ENCODE measurements at regions not wholly inside any gene's neighbourhood (a gene's known extent, or its start where the extent isn't known, plus 50 kb on each side); places are given as distances from the start of the nearest gene placed in this dataset.

DNA sequence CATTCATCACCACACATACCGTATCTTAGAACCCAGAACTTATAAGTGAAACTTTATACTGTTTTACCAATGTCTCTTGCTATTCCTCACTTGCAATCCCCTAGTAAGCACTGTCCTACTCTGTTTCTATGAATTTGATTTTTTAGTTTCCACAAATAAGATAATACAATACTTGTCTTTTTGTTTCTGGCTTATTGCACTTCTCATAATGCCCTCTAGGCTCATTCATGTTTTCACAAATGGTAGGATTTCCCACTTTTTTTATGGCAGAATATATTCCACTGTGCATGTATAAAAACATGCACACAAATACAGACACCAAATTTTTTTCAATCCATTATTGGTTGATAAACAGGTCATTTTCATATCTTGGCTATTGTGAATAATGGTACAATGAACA lies 1742.3 kb upstream of the NUDT12 start:
- Histone ChIP-seq H3K27ac (no peak overlapping the region), H3K4me3 (no peak overlapping the region), H3K36me3 (no peaks in the 10 kb centered on the region), H3K9me3 (ENCODE audit: low read depth) (no peaks in the 10 kb centered on the region), H3K4me1 (ENCODE audit: low read depth) (no peaks in the 10 kb centered on the region), H3K27me3 (no peaks in the 10 kb centered on the region)
- DNase-seq (ENCODE audit: low read depth in 1 of 2, low spot score in 1 of 2) = no peak
- TF ChIP-seq, protein P1, sequence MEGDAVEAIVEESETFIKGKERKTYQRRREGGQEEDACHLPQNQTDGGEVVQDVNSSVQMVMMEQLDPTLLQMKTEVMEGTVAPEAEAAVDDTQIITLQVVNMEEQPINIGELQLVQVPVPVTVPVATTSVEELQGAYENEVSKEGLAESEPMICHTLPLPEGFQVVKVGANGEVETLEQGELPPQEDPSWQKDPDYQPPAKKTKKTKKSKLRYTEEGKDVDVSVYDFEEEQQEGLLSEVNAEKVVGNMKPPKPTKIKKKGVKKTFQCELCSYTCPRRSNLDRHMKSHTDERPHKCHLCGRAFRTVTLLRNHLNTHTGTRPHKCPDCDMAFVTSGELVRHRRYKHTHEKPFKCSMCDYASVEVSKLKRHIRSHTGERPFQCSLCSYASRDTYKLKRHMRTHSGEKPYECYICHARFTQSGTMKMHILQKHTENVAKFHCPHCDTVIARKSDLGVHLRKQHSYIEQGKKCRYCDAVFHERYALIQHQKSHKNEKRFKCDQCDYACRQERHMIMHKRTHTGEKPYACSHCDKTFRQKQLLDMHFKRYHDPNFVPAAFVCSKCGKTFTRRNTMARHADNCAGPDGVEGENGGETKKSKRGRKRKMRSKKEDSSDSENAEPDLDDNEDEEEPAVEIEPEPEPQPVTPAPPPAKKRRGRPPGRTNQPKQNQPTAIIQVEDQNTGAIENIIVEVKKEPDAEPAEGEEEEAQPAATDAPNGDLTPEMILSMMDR (IDR thresholded peaks at IDR 0.05; ENCODE audit: low read depth, low read length) = no peak

DNA sequence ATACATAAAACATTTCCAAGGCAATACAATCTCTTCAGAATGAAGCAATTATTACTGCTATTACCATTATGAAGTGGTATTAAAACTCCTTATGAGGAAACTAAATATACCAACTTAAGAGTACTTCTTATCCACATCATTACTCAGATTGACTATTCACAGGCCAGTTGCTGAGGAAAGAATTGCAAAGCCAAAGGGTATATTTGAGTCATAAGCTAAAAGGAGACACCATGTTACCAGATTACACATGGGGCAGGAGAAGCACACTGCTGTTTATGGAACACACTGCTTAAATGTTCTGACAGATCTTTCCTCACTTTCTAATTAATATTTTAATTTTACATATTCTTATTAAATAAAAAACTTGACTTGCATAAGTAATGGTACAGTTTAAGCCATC lies 1726.4 kb upstream of the NUDT12 start:
- Histone ChIP-seq H3K36me3 (no peaks in the 10 kb centered on the region), H3K9me3 (ENCODE audit: low read depth) (no peaks in the 10 kb centered on the region), H3K4me1 (ENCODE audit: low read depth) (no peaks in the 10 kb centered on the region), H3K27me3 (no peaks in the 10 kb centered on the region), H3K4me3 (no peak overlapping the region), H3K27ac (no peak overlapping the region)
- TF ChIP-seq, protein P1 (IDR thresholded peaks at IDR 0.05; ENCODE audit: low read depth, low read length) = no peak
- no peak for DNase-seq (ENCODE audit: low read depth in 1 of 2, low spot score in 1 of 2)

DNA sequence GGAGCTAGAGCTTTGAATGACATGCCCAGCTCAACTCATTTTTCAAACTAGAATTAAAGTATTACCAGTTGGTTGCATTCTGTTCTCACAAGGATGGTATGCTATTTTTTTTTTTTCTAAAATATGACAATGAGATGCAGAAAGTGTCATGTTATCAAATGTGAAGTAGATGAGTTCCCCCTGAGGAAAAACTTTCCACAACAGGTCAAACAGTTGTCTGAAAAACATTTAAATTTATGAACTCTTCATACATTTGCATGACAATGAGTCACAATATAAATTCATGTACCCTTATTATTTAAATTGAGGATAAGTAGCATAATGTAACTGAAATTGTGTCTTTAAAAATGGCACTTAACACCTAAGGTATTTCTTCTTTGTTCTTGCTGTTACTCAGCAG lies 1720.5 kb upstream of the NUDT12 start:
- TF ChIP-seq, protein P1 (IDR thresholded peaks at IDR 0.05; ENCODE audit: low read depth, low read length) = no peak

DNA sequence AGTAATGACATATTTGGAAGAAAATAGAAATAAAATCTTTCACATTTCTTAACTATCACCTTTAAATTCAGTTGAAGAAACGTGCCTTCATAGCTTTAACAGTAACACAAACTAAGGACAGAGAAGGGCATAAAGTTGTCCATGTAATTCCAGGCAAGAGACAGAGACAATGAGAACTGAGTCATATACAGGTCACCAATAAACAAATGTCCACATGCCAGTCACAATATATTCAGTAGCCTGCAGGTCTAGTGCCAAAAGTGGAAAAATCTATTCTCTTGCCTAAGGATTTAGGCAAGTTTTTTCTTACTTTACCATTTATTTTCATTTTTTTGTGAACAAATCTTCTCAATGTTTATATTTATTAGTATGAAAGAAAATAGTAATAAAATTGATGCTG lies 1711.5 kb upstream of the NUDT12 start:
- Histone ChIP-seq H3K27me3 (no peaks in the 10 kb centered on the region), H3K27ac (no peak overlapping the region), H3K9me3 (ENCODE audit: low read depth) (no peaks in the 10 kb centered on the region)

More for the DNA sequence above, 1720.5 kb upstream of the NUDT12 start:
- no peaks in the 10 kb centered on the region for H3K27me3 ChIP-seq
- no peaks in the 10 kb centered on the region for H3K9me3 ChIP-seq (ENCODE audit: low read depth)
- H3K4me1 ChIP-seq (ENCODE audit: low read depth) = no peaks in the 10 kb centered on the region
- H3K36me3 ChIP-seq = no peaks in the 10 kb centered on the region
- H3K4me3 ChIP-seq = no peak overlapping the region
- no peak overlapping the region for H3K27ac ChIP-seq
- no peak for DNase-seq (ENCODE audit: low read depth in 1 of 2, low spot score in 1 of 2)

DNA sequence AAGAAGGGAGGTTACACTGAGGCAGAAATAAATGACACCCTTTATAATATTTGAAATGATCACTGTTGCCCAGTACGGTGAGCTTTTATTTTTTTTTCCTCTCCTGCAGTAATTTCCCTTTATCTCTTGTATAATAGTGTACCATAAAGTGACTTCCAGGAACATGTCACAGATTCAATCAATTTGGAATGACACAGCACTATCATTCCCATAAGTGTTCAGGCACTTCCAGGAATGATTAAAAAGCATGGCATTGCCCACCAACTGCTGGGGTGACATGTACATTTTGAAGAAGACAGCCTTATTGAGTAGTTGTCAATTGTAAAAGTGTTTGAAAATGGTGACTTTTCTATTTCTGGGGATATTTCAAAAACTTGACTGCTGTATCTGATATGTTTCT lies 1700.9 kb upstream of the NUDT12 start:
- Histone ChIP-seq H3K27me3 (no peaks in the 10 kb centered on the region), H3K27ac (no peak overlapping the region), H3K36me3 (no peaks in the 10 kb centered on the region), H3K9me3 (ENCODE audit: low read depth) (no peaks in the 10 kb centered on the region), H3K4me3 (no peak overlapping the region), H3K4me1 (ENCODE audit: low read depth) (no peaks in the 10 kb centered on the region)
- DNase-seq (ENCODE audit: low read depth in 1 of 2, low spot score in 1 of 2) = no peak
- TF ChIP-seq, protein P1 (IDR thresholded peaks at IDR 0.05; ENCODE audit: low read depth, low read length) = no peak

More for the DNA sequence above, 1711.5 kb upstream of the NUDT12 start:
- Histone ChIP-seq H3K4me1 (ENCODE audit: low read depth) (no peaks in the 10 kb centered on the region), H3K36me3 (no peaks in the 10 kb centered on the region), H3K4me3 (no peak overlapping the region)
- TF ChIP-seq, protein P1 (IDR thresholded peaks at IDR 0.05; ENCODE audit: low read depth, low read length) = no peak
- DNase-seq (ENCODE audit: low read depth in 1 of 2, low spot score in 1 of 2) = no peak
